HuH-7 (cell line): ENCODE measurements at regions not wholly inside any gene's neighbourhood (a gene's known extent, or its start where the extent isn't known, plus 50 kb on each side); places are given as distances from the start of the nearest gene placed in this dataset.

Source experiments
- DNase-seq: peaks from one replicate; pipeline ENCODE4 v3.0.0; 2011; ENCODE audit warnings: low spot score

DNA sequence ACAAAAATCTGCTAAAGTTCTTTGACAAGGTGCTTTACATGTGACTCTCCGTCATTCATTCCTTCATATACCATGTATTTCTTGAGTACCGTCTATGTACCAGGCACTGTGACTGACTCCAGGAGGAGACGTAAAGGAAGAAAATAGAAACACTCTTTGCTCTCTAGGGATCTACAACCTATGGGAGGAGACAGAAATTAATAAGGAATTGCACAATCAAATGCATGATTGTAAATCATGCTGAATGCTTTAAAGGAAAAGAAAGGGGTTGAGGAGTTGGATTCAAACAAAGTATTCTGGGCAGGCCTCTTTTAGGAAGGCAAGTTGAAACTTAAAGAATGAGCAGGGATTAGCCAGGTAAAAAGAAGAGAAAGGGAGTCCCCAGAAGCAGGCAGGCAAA is 239.1 kb upstream of the FGGY start:
- no peak for DNase-seq

GRCh38 chr1:59058665-59059439 is 238.0 kb upstream of the FGGY start:
- DNase-seq: no peak

DNA sequence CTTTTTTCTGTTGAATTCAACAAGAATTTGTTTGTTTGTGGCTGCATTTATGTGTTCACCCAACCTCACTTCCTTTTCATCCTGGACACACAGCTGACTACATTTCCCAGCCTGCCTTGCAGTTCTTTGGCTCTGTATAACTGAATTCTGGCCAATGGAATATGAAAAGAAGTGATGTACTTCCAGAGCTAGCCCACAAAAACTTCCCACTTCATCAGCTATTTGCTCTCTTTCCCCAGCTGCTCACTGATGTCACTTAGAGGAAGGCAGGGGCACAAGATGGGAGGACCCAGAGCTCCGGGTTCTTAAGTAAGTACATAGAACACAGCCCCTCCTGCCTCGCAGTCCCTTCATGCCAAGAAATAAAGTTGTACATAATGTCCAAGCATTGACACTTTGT is 235.0 kb upstream of the FGGY start:
- DNase-seq: no peak

DNA sequence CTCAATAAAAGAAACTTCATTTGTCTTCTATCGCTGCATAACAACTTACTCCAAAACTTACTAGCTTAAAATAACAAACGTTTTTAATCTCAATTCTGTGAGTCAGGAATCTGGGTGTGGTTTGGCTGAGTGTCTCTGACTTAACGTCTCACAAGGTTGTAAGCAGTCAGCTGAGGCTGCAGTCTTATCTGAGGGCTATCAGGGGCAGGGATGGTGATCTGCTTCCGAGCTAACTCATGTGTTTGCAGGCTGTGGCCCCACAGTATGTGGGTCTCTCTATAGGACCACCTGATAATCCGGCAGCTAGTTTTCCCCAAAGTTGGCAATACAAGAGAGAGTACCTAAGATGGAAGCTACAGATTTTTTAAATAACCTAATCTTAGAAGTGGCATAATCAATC is 234.2 kb upstream of the FGGY start:
- no peak for DNase-seq

DNA sequence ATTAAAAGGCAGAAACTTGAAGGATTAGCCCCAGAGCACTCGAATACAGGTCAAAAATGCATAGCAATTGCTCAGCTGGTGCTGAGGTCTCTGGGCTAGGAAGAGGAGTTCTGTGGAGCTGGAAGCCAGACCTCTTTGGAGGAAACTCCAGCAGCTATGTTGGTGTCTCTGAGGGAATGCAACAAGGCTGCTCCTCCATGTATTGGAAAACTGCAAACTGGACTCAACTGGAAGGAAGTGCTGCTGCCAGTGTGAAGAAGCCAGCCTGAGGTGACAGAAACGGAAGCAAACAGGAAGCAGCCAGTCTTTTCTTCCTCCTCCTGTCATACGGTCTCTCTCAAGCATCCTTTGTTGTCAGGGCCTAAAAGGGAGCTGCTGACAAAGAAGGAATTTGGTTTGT is 233.4 kb upstream of the FGGY start:
- DNase-seq: no peak

GRCh38 chr1:59064592-59064991 is 232.3 kb upstream of the FGGY start:
- DNase-seq: no peak

GRCh38 chr1:59066236-59066635 is 230.7 kb upstream of the FGGY start:
- DNase-seq: no peak

DNA sequence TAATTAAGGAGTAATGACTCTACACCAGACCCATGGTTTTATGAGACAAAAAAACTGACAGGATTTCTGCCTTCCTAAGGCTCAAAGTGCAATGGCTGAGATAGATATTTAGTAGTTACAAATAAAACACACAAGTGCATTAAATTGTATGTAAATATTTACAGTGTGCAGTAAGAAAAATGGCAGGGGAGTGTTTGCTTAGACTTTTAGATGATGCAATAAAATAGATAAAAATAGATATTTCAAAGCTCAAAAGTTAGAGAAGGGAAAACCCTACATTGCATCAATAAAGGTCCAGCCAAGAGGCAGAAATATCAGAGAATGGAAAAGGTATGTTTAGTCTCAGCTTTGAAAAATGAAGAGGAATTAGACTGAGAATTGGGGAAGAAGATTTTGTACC is 226.3 kb upstream of the FGGY start:
- no peak for DNase-seq

DNA sequence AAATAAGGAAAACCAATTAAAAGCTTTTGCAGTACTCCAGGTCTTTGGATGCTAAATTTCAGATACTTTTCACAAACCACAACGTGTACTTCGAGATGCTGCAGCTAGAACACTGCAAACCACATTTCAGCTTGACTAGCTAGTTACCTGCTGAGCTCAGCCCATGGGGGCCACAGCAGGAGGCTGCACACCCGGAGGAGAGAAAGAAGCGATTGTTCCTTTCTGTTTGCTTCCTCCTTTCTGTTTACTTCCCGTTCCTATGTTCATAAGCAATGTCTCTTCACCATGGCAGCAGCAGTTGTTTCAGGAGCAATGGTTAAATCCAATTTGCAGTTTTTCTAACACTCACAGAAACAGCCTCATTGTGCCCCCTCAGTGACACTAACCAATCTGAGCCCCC is 225.6 kb upstream of the FGGY start:
- DNase-seq: peak; percentile 47

- DNase-seq: no peak
Measured at GRCh38 chr1:59071876-59072582, 224.9 kb upstream of the FGGY start.

GRCh38 chr1:59072583-59072947 is 224.3 kb upstream of the FGGY start:
- DNase-seq: no peak

GRCh38 chr1:59074598-59074997 is 222.3 kb upstream of the FGGY start:
- no peak for DNase-seq

DNA sequence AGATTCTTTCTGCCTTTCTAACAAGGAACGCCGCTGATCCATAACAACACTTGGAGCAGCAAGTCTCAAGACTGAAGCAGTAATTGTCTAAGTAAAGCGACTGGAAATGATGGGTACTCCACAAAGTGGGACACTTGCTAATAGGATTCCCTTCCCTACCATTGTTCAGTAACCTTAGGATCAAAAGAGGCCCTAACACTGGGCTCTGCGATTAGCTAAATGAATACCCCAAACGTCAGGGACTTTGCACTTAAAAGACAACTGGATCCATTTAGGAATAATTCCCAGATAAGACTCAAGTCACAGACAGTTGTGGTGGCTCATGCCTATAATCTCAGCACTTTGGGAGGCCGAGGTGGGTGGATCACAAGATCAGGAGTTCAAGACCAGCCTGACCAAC is 221.9 kb upstream of the FGGY start:
- DNase-seq: no peak

DNA sequence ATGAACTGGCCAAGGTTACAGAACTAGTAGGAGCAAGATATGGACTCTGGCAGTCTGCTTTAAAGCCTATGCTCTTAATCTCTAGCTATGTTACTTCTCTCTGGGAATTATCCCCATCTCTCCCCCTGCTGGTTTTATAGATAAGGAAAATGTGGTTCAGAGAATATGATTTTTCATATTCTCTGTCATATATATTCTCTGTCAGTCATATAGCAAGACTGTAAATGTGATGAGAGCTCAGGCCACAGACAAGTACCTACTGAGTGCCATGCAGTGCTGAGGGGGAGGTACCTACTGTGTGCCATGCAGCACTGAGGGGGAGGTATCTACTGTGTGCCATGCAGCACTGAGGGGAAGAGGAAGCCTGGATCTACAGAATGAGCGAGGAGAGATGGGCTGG is 220.3 kb upstream of the FGGY start:
- DNase-seq: no peak

- no peak for DNase-seq
Measured at GRCh38 chr1:59077466-59078069, 219.3 kb upstream of the FGGY start.

DNA sequence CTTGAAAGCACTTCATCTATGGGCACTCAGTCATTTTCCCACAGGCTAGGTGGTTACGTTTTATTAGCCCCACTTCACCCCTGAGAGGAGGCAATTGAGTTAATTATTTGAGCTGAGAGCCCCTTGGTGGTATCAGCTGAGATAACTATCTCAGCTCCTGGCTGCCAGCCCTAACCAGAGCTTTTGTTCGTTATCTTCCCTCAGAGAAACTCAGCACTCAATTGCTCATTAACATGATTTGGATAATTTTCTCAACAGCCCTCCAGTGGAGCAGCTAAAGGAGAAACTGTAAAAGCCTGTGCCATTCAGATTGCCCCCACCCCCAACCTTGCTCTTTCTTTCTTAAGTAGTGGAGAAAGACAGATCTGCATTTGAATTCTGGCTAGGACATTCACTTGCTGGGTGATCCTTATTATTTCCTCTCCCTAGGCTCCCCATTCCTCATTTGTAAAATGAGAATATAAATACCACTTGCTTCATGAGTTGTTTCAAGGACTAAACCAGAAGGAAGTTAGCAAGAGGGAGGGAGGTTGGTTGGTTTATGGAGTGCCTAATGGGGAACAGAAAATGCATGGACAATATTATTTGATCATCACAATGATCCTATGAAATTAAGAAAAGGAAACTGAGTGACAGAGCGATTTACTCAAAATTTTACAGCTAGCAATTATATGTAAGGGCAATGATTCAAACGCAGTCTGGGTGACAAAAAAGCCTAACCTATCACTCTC is 218.7 kb upstream of the FGGY start:
- DNase-seq: no peak

GRCh38 chr1:59078866-59079265 is 218.0 kb upstream of the FGGY start:
- DNase-seq: no peak

GRCh38 chr1:59079434-59080140 is 217.3 kb upstream of the FGGY start:
- DNase-seq: no peak

DNA sequence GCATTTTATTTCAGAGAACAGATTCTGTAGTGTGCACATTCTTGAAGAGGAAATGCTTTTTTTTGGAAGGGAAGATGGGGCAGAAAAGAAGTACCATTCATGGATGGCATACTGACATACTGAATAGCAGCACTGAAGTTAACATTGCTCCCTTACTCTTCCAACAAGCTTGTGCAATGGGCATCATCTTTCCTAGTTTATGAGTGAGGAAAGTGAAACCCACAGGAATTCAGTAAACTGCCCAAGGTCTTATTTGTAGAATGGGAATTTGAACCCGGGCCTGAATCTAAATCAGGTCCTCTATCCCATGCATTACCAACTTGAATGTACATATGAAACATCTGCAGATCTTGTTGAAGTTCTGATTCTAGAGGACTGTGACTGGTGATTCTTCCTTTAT is 215.7 kb upstream of the FGGY start:
- DNase-seq: no peak

DNA sequence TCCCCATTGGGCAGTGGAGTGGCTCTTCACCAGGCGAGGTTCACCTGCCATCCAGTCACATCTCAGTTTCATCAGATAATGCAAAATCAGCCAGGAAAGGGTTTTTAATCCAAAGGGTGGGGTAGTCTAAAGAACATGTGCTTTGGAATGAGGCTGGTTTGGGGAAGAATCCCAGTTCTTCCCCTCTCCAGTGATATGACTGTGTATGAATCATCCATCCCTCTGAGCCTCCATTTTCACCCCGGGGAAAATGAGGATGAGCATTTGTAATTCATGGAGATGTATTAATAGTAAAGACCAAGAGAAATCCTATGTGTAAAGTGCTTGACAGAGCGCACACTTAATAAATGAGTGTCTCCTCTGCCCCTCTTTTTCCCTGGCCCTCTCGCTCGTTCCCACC is 215.1 kb upstream of the FGGY start:
- DNase-seq: no peak

DNA sequence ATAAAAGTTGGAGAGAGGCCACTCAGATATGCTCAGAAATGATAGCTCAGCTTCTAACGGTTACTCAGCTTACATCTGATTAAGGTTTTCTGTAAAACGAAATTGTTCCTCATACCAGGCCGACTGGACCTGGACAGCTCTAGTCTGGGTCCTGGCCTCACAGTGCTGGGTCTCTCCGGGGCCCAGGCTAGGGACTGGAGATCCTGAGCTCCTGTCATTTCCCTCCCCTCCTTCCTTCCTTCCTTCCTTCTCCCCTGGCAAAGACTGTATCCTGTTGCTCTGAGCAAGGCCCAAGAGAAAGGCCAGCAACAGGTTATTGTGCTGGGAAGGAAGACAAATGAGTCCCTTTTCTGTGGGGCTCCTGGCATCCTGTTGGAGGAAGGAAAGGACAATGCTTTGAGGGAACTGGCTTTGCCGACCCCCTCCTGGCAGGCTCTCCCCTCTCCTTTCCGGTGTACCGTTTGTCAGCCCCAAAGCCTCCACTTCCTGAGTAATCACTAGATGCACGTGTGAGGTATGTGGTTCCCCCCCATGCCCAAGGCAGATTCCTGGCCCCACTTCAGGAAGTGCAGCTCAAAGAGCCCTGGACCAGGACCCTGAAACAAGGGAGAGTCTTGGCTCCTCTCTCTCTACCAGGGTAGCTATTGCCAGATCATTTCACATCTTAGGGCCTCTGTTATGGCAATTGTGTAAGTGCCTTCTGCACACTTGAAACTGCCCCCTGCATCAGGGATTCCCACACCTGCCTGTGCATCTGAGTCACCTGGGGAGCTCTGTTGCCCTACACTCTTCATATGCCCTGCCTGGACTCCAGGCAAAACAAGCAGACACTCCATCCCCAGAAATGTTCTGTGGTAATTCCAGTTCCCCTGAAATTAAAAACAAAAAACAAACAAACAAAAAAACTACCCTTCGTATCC is 212.7 kb upstream of the FGGY start:
- no peak for DNase-seq
